ENCODE measurements at regions not wholly inside any gene's neighbourhood (a gene's known extent, or its start where the extent isn't known, plus 50 kb on each side); places are given as distances from the start of the nearest gene placed in this dataset.

GRCh38 chrX:33817266-33817665 is 314.8 kb downstream of the FAM47A start:
- DNase-seq (ENCODE audit: low spot score) = no peak
- no peaks in the 10 kb centered on the region for H3K79me2 ChIP-seq
- no peaks in the 10 kb centered on the region for H3K9me3 ChIP-seq (ENCODE audit: low read depth)
- no peaks in the 10 kb centered on the region for H3K27me3 ChIP-seq
- no peak overlapping the region for H3K4me3 ChIP-seq
- no peak overlapping the region for H3K27ac ChIP-seq
- H4K20me1 ChIP-seq (ENCODE audit: insufficient read depth, poor library complexity, severe bottlenecking) = no peaks in the 10 kb centered on the region
- TF ChIP-seq EZH2 (IDR thresholded peaks at IDR 0.05; ENCODE audit: borderline replicate concordance) (no peak), EZH2phosphoT487 (IDR thresholded peaks at IDR 0.05; ENCODE audit: low read depth, severe bottlenecking, unreplicated experiment) (no peak), CTCF (IDR thresholded peaks at IDR 0.05; ENCODE audit: poor library complexity) (no peak)
- H3K4me2 ChIP-seq = no peak overlapping the region
- no peak overlapping the region for H2AFZ ChIP-seq
- no peaks in the 10 kb centered on the region for H3K36me3 ChIP-seq (replicated peaks; ENCODE audit: insufficient read depth, low read depth)
- no peaks in the 10 kb centered on the region for H3K4me1 ChIP-seq (ENCODE audit: insufficient read depth)
- WGBS (ENCODE audit: low lambda C conversion rate, missing lambda C conversion rate) = 94% methylated on average over 7 of the region's 7 CpGs
- no peaks in the 10 kb centered on the region for H3K9me2 ChIP-seq (replicated peaks; ENCODE audit: insufficient read depth)

DNA sequence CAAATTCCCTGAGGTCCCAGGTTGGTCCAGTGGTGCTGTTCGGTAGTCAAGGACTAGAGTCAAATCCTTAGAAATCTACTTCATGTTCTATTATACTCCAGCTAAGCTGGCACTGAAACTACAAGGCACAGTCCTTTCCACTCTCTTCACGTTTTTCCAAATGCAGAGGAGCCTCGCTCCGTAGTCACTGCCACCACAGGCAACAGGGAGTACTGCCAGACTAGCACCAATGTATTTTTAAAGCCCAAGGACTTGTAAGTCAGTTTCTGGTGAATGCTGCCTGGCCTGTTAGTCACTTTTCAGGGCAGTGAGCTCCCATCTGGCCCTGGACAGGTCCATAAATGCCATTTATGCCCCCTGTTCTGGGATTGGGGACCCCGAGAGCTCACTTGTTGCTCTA is 323.5 kb downstream of the FAM47A start:
- Histone ChIP-seq H3K27me3 (no peaks in the 10 kb centered on the region), H3K9me2 (replicated peaks; ENCODE audit: insufficient read depth) (no peaks in the 10 kb centered on the region), H3K4me2 (no peak overlapping the region), H4K20me1 (ENCODE audit: insufficient read depth, poor library complexity, severe bottlenecking) (no peaks in the 10 kb centered on the region), H3K36me3 (replicated peaks; ENCODE audit: insufficient read depth, low read depth) (no peaks in the 10 kb centered on the region), H2AFZ (no peak overlapping the region), H3K27ac (no peak overlapping the region), H3K79me2 (no peaks in the 10 kb centered on the region), H3K9me3 (ENCODE audit: low read depth) (no peaks in the 10 kb centered on the region), H3K4me3 (no peak overlapping the region), H3K4me1 (ENCODE audit: insufficient read depth) (no peaks in the 10 kb centered on the region)
- DNase-seq (ENCODE audit: low spot score) = no peak
- 78% methylated on average over 5 of the region's 5 CpGs for WGBS (ENCODE audit: low lambda C conversion rate, missing lambda C conversion rate)
- TF ChIP-seq CTCF (IDR thresholded peaks at IDR 0.05; ENCODE audit: poor library complexity) = no peak
- TF ChIP-seq EZH2phosphoT487 (IDR thresholded peaks at IDR 0.05; ENCODE audit: low read depth, severe bottlenecking, unreplicated experiment) = no peak
- TF ChIP-seq EZH2 (IDR thresholded peaks at IDR 0.05; ENCODE audit: borderline replicate concordance) = no peak

GRCh38 chrX:33784548-33784947 is 347.6 kb downstream of the FAM47A start:
- Histone ChIP-seq H4K20me1 (ENCODE audit: insufficient read depth, poor library complexity, severe bottlenecking) (no peaks in the 10 kb centered on the region), H3K4me2 (no peak overlapping the region), H3K79me2 (no peaks in the 10 kb centered on the region), H3K27me3 (no peaks in the 10 kb centered on the region), H3K36me3 (replicated peaks; ENCODE audit: insufficient read depth, low read depth) (no peaks in the 10 kb centered on the region), H2AFZ (no peak overlapping the region), H3K27ac (no peak overlapping the region), H3K9me3 (ENCODE audit: low read depth) (no peaks in the 10 kb centered on the region), H3K4me3 (no peak overlapping the region), H3K4me1 (ENCODE audit: insufficient read depth) (no peaks in the 10 kb centered on the region), H3K9me2 (replicated peaks; ENCODE audit: insufficient read depth) (no peaks in the 10 kb centered on the region)
- DNase-seq (ENCODE audit: low spot score) = no peak
- TF ChIP-seq EZH2phosphoT487 (IDR thresholded peaks at IDR 0.05; ENCODE audit: low read depth, severe bottlenecking, unreplicated experiment) (no peak), EZH2 (IDR thresholded peaks at IDR 0.05; ENCODE audit: borderline replicate concordance) (no peak)

DNA sequence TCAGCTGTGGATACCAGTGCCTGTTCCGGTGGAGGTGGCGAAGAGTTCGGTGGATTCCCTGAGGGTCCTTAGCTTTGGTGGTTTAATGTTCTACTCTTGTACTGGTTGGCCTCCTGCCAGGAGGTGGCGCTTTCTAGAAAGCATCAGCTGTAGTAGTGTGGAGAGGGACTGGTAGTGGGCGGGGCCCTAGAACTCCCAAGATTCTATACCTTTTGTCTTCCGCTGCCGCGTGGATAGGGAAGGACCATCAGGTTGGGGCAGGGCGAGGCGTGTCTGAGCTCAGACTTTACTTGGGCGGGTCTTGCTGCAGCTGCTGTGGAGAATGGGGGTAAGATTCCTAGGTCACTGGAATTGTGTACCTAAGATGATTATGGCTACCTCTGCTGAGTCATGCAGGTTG is 390.3 kb downstream of the FAM47A start:
- no peaks in the 10 kb centered on the region for H3K9me3 ChIP-seq (ENCODE audit: low read depth)
- no peak for TF ChIP-seq CTCF (IDR thresholded peaks at IDR 0.05; ENCODE audit: poor library complexity)
- no peak overlapping the region for H2AFZ ChIP-seq
- no peaks in the 10 kb centered on the region for H3K4me1 ChIP-seq (ENCODE audit: insufficient read depth)
- no peaks in the 10 kb centered on the region for H3K27me3 ChIP-seq
- H3K27ac ChIP-seq = no peak overlapping the region
- WGBS (ENCODE audit: low lambda C conversion rate, missing lambda C conversion rate) = 95% methylated on average over 11 of the region's 11 CpGs
- H3K4me3 ChIP-seq = no peak overlapping the region
- H4K20me1 ChIP-seq (ENCODE audit: insufficient read depth, poor library complexity, severe bottlenecking) = no peaks in the 10 kb centered on the region
- H3K36me3 ChIP-seq (replicated peaks; ENCODE audit: insufficient read depth, low read depth) = no peaks in the 10 kb centered on the region
- H3K79me2 ChIP-seq = no peaks in the 10 kb centered on the region
- H3K4me2 ChIP-seq = no peak overlapping the region
- no peaks in the 10 kb centered on the region for H3K9me2 ChIP-seq (replicated peaks; ENCODE audit: insufficient read depth)
- DNase-seq (ENCODE audit: low spot score) = peak; percentile 8
